KMS-11 (cell line): ENCODE measurements at regions not wholly inside any gene's neighbourhood (a gene's known extent, or its start where the extent isn't known, plus 50 kb on each side); places are given as distances from the start of the nearest gene placed in this dataset.

Experiments
- H2AFZ ChIP-seq: fragments of 200-600 bp; sonication (generic); 2 replicates; pipeline ENCODE4 v1.6.1; 2016; ENCODE audit warnings: antibody characterized with exemption, mixed run types, low read depth
- H3K27ac ChIP-seq: fragments of 200-600 bp; sonication (generic); 2 replicates; pipeline ENCODE4 v1.6.1; 2016; ENCODE audit warnings: mild to moderate bottlenecking, mixed run types
- H3K27me3 ChIP-seq: fragments of 200-600 bp; sonication (generic); 2 replicates; pipeline ENCODE4 v1.6.1; 2017; ENCODE audit warnings: mild to moderate bottlenecking, low read depth, mixed run types, moderate library complexity; ENCODE audit not compliant: insufficient read depth
- H3K36me3 ChIP-seq: fragments of 200-600 bp; sonication (generic); 2 replicates; pipeline ENCODE4 v1.6.1; 2017; ENCODE audit warnings: mild to moderate bottlenecking, mixed run types; ENCODE audit not compliant: insufficient read depth
- H3K4me1 ChIP-seq: fragments of 200-600 bp; sonication (generic); 2 replicates; pipeline ENCODE4 v1.6.1; 2016; ENCODE audit warnings: mild to moderate bottlenecking, low read depth, mixed run types; ENCODE audit not compliant: poor library complexity, severe bottlenecking
- H3K4me2 ChIP-seq: fragments of 200-600 bp; sonication (generic); 2 replicates; pipeline ENCODE4 v1.7.0; 2016; ENCODE audit warnings: mild to moderate bottlenecking, mixed run types
- H3K4me3 ChIP-seq: fragments of 200-600 bp; sonication (generic); IDR thresholded peaks from 2 replicates; pipeline ENCODE4 v1.6.1; 2017; ENCODE audit warnings: low read depth, low read length, mixed read lengths; ENCODE audit not compliant: insufficient read depth
- H3K79me2 ChIP-seq: fragments of 200-600 bp; sonication (generic); 2 replicates; pipeline ENCODE4 v1.6.1; 2016; ENCODE audit warnings: low read depth, mixed run types; ENCODE audit not compliant: insufficient read depth
- H3K9ac ChIP-seq: fragments of 200-600 bp; sonication (generic); 2 replicates; pipeline ENCODE4 v1.6.1; 2016; ENCODE audit warnings: mild to moderate bottlenecking, mixed run types
- H4K20me1 ChIP-seq: fragments of 200-600 bp; sonication (generic); 2 replicates; pipeline ENCODE4 v1.6.1; 2016; ENCODE audit warnings: mild to moderate bottlenecking, mixed run types; ENCODE audit not compliant: insufficient read depth
- CTCF ChIP-seq: fragments of 200-600 bp; sonication (generic); conservative IDR thresholded peaks from 2 replicates; pipeline ENCODE4 v1.6.1; 2017; ENCODE audit warnings: low read depth, mild to moderate bottlenecking, antibody characterized with exemption, low read length, moderate library complexity, mixed read lengths

- H3K27ac ChIP-seq: no peak overlapping the region
- H3K9ac ChIP-seq: no peak overlapping the region
- no peaks in the 10 kb centered on the region for H3K4me1 ChIP-seq
- no peak overlapping the region for H3K4me2 ChIP-seq
- H4K20me1 ChIP-seq: no peaks in the 10 kb centered on the region
- H3K79me2 ChIP-seq: no peaks in the 10 kb centered on the region
- H2AFZ ChIP-seq: no peak overlapping the region
- no peaks in the 10 kb centered on the region for H3K36me3 ChIP-seq
- no peaks in the 10 kb centered on the region for H3K27me3 ChIP-seq
- no peak overlapping the region for H3K4me3 ChIP-seq
- TF ChIP-seq CTCF: no peak
These were observed 470.4 kb downstream of the ZSWIM6 start for GRCh38 chr5:61802456-61802855.

- Histone ChIP-seq H2AFZ (no peak overlapping the region), H3K4me1 (no peaks in the 10 kb centered on the region), H3K36me3 (no peaks in the 10 kb centered on the region), H3K79me2 (no peaks in the 10 kb centered on the region), H3K4me3 (no peak overlapping the region), H3K27me3 (no peaks in the 10 kb centered on the region), H3K27ac (no peak overlapping the region), H3K4me2 (no peak overlapping the region), H3K9ac (no peak overlapping the region), H4K20me1 (no peaks in the 10 kb centered on the region)
- no peak for TF ChIP-seq CTCF
These were observed 473.0 kb downstream of the ZSWIM6 start for GRCh38 chr5:61805101-61805500.

- Histone ChIP-seq H2AFZ (no peak overlapping the region), H3K4me2 (no peak overlapping the region), H3K27ac (no peak overlapping the region), H3K4me3 (no peak overlapping the region), H3K27me3 (no peaks in the 10 kb centered on the region), H3K79me2 (no peaks in the 10 kb centered on the region), H3K4me1 (no peaks in the 10 kb centered on the region), H3K36me3 (no peaks in the 10 kb centered on the region), H3K9ac (no peak overlapping the region), H4K20me1 (no peaks in the 10 kb centered on the region)
- TF ChIP-seq CTCF: no peak
These were observed 474.5 kb downstream of the ZSWIM6 start for GRCh38 chr5:61806491-61807020.

- H3K27me3 ChIP-seq: no peaks in the 10 kb centered on the region
- no peak overlapping the region for H2AFZ ChIP-seq
- no peaks in the 10 kb centered on the region for H3K36me3 ChIP-seq
- H3K27ac ChIP-seq: no peak overlapping the region
- H3K9ac ChIP-seq: no peak overlapping the region
- no peaks in the 10 kb centered on the region for H3K4me1 ChIP-seq
- no peak overlapping the region for H3K4me3 ChIP-seq
- no peaks in the 10 kb centered on the region for H3K79me2 ChIP-seq
- no peaks in the 10 kb centered on the region for H4K20me1 ChIP-seq
- TF ChIP-seq CTCF: no peak
- no peak overlapping the region for H3K4me2 ChIP-seq
These were observed 476.0 kb downstream of the ZSWIM6 start for GRCh38 chr5:61808091-61808490.
